Caco-2 (cell line): ENCODE measurements at regions not wholly inside any gene's neighbourhood (a gene's known extent, or its start where the extent isn't known, plus 50 kb on each side); places are given as distances from the start of the nearest gene placed in this dataset.

Experiments used
- BruUV-seq: library from RNA; stranded (reverse); fragments of 400-500 nt; replicated peaks from 2 replicates; lab custom pipeline; 2021; lab: Mats Ljungman, UMichigan
- CTCF ChIA-PET: fragments of 300-600 bp; sonication (Branson Sonifier 250); formaldehyde crosslinking; loops from one replicate; lab custom pipeline; 2022; ENCODE audit warnings: antibody characterized with exemption; lab: Charles Lee
- POLR2A ChIA-PET: fragments of 300-600 bp; sonication (Branson Sonifier 250); formaldehyde crosslinking; loops from one replicate; lab custom pipeline; 2022; ENCODE audit warnings: antibody characterized with exemption; lab: Charles Lee
- DNase-seq, 2 experiments: peaks; one replicate each; pipeline versions ENCODE4 v3.0.0 to v3.0.0-alpha.2; 2020 to 2022
- H3K27me3 ChIP-seq: replicated peaks from 2 replicates; pipeline ENCODE4 v1.6.0; 2011; ENCODE audit warnings: low read length; ENCODE audit not compliant: control insufficient read depth, insufficient read depth
- H3K36me3 ChIP-seq: 2 replicates; pipeline ENCODE4 v1.5.1; 2011; ENCODE audit warnings: low read length; ENCODE audit not compliant: control insufficient read depth, insufficient read depth
- H3K4me1 ChIP-seq: fragments of 250-450 bp; sonication (Bioruptor Pico); 2 replicates; pipeline ENCODE4 v1.5.1; 2020; ENCODE audit warnings: mild to moderate bottlenecking
- H3K4me3 ChIP-seq: 2 replicates; pipeline ENCODE4 v1.5.1; 2011; ENCODE audit warnings: low read depth, mild to moderate bottlenecking, control low read depth, low read length
- H3K9me3 ChIP-seq: fragments of 250-450 bp; sonication (Bioruptor Pico); 2 replicates; pipeline ENCODE4 v1.5.1; 2020; ENCODE audit warnings: mild to moderate bottlenecking, moderate library complexity
- H3K27ac Mint-ChIP-seq: one replicate; pipeline ENCODE4 v1.8.0; 2022; ENCODE audit warnings: mixed read lengths; ENCODE audit not compliant: unreplicated experiment
- H3K27me3 Mint-ChIP-seq: one replicate; pipeline ENCODE4 v1.8.0; 2022; ENCODE audit warnings: mixed read lengths; ENCODE audit not compliant: insufficient read depth, unreplicated experiment
- H3K36me3 Mint-ChIP-seq: one replicate; pipeline ENCODE4 v1.8.0; 2022; ENCODE audit warnings: mild to moderate bottlenecking, mixed read lengths; ENCODE audit not compliant: insufficient read depth, unreplicated experiment
- H3K4me1 Mint-ChIP-seq: one replicate; pipeline ENCODE4 v1.8.0; 2022; ENCODE audit warnings: low read depth, mixed read lengths; ENCODE audit not compliant: unreplicated experiment
- H3K4me3 Mint-ChIP-seq: one replicate; pipeline ENCODE4 v1.8.0; 2022; ENCODE audit warnings: mild to moderate bottlenecking, moderate library complexity, mixed read lengths; ENCODE audit not compliant: unreplicated experiment
- H3K9me3 Mint-ChIP-seq: one replicate; pipeline ENCODE4 v1.8.0; 2022; ENCODE audit warnings: mixed read lengths; ENCODE audit not compliant: unreplicated experiment
- intact Hi-C: fragments of 100-400 bp; cut with micrococcal nuclease; formaldehyde crosslinking; loops from one replicate; pipeline ENCODE4 v1.10.0; 2022; ENCODE audit not compliant: unreplicated experiment
- TF ChIP-seq, protein P1 (sequence below), 2 experiments: fragments of 200-600 bp in 1 of 2; IDR thresholded peaks; 1 replicate in 1 of 2; 2 replicates in 1 of 2; pipeline versions ENCODE4 v1.5.1 to v1.8.0; 2011 to 2022; ENCODE audit warnings: antibody characterized with exemption in 1 of 2, control low read depth in 1 of 2, inconsistent platforms in 1 of 2, low read depth in 1 of 2, low read length in 1 of 2, mild to moderate bottlenecking in 1 of 2, moderate library complexity in 1 of 2; ENCODE audit not compliant: insufficient read depth in 1 of 2, severe bottlenecking in 1 of 2, unreplicated experiment in 1 of 2

GRCh38 chr10:83352588-83352987, 786.7 kb upstream of the GHITM start:
- H3K9me3 ChIP-seq, result no peaks in the 10 kb centered on the region
- no peaks in the 10 kb centered on the region for H3K27me3 ChIP-seq
- no peaks in the 10 kb centered on the region for H3K36me3 ChIP-seq
- H3K27me3 Mint-ChIP-seq, result no peaks in the 10 kb centered on the region
- BruUV-seq, result no TSS peak
- CTCF ChIA-PET, result no interaction called here
- POLR2A ChIA-PET, result no interaction called here
- TF ChIP-seq, protein P1, sequence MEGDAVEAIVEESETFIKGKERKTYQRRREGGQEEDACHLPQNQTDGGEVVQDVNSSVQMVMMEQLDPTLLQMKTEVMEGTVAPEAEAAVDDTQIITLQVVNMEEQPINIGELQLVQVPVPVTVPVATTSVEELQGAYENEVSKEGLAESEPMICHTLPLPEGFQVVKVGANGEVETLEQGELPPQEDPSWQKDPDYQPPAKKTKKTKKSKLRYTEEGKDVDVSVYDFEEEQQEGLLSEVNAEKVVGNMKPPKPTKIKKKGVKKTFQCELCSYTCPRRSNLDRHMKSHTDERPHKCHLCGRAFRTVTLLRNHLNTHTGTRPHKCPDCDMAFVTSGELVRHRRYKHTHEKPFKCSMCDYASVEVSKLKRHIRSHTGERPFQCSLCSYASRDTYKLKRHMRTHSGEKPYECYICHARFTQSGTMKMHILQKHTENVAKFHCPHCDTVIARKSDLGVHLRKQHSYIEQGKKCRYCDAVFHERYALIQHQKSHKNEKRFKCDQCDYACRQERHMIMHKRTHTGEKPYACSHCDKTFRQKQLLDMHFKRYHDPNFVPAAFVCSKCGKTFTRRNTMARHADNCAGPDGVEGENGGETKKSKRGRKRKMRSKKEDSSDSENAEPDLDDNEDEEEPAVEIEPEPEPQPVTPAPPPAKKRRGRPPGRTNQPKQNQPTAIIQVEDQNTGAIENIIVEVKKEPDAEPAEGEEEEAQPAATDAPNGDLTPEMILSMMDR (IDR thresholded peaks at IDR 0.05; ENCODE audit: insufficient read depth in 1 of 2, low read depth in 1 of 2, low read length in 1 of 2, severe bottlenecking in 1 of 2, unreplicated experiment in 1 of 2), result no peak
- DNase-seq, result no peak
- no peak overlapping the region for H3K4me3 ChIP-seq
- H3K4me3 Mint-ChIP-seq, result no peak overlapping the region
- no peaks in the 10 kb centered on the region for H3K4me1 ChIP-seq
- H3K36me3 Mint-ChIP-seq, result no peaks in the 10 kb centered on the region
- H3K4me1 Mint-ChIP-seq, result no peaks in the 10 kb centered on the region
- H3K27ac Mint-ChIP-seq, result no peak overlapping the region
- intact Hi-C loops, result no loop called here
- H3K9me3 Mint-ChIP-seq, result no peaks in the 10 kb centered on the region

- Histone ChIP-seq H3K4me3 (no peak overlapping the region), H3K27me3 (no peaks in the 10 kb centered on the region), H3K4me1 (no peaks in the 10 kb centered on the region), H3K36me3 (no peaks in the 10 kb centered on the region), H3K9me3 (no peaks in the 10 kb centered on the region)
- DNase-seq, result no peak
- H3K27ac Mint-ChIP-seq, result no peak overlapping the region
- ChIA-PET CTCF (no interaction called here), POLR2A (no interaction called here)
- H3K4me3 Mint-ChIP-seq, result no peak overlapping the region
- intact Hi-C loops, result no loop called here
- no peaks in the 10 kb centered on the region for H3K27me3 Mint-ChIP-seq
- TF ChIP-seq, protein P1 (IDR thresholded peaks at IDR 0.05; ENCODE audit: insufficient read depth in 1 of 2, low read depth in 1 of 2, low read length in 1 of 2, severe bottlenecking in 1 of 2, unreplicated experiment in 1 of 2), result no peak
- H3K36me3 Mint-ChIP-seq, result no peaks in the 10 kb centered on the region
- no peaks in the 10 kb centered on the region for H3K9me3 Mint-ChIP-seq
- BruUV-seq, result no TSS peak
- H3K4me1 Mint-ChIP-seq, result no peaks in the 10 kb centered on the region
Measured at GRCh38 chr10:83354456-83354855, 784.9 kb upstream of the GHITM start.

DNA sequence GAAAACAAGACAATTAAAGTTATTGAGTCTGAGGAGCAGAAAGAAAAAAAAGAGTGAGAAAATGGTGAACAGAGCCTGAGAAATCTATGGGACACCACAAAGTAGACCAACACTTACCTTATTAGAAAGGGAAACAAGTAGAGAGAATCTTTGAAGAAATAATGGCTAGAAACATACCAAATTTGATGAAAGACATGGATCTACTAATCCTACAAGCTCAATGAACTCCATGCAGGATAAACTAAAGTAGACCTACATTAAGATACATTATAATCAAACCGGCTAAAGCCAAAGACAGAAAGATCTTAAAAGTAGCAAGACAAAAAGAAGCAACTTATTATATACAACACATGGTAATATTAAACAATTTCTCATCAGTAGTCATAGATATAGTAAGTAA, 782.3 kb upstream of the GHITM start:
- H3K36me3 Mint-ChIP-seq, result no peaks in the 10 kb centered on the region
- no TSS peak for BruUV-seq
- TF ChIP-seq, protein P1 (IDR thresholded peaks at IDR 0.05; ENCODE audit: insufficient read depth in 1 of 2, low read depth in 1 of 2, low read length in 1 of 2, severe bottlenecking in 1 of 2, unreplicated experiment in 1 of 2), result no peak
- H3K9me3 Mint-ChIP-seq, result peaks cover 6% of the 10 kb centered on the region
- H3K4me3 ChIP-seq, result no peak overlapping the region
- H3K4me3 Mint-ChIP-seq, result no peak overlapping the region
- no peaks in the 10 kb centered on the region for H3K27me3 Mint-ChIP-seq
- no peaks in the 10 kb centered on the region for H3K4me1 Mint-ChIP-seq
- H3K4me1 ChIP-seq, result no peaks in the 10 kb centered on the region
- intact Hi-C loops, result no loop called here
- ChIA-PET CTCF (no interaction called here), POLR2A (no interaction called here)
- no peaks in the 10 kb centered on the region for H3K9me3 ChIP-seq
- no peak overlapping the region for H3K27ac Mint-ChIP-seq
- H3K27me3 ChIP-seq, result no peaks in the 10 kb centered on the region
- no peaks in the 10 kb centered on the region for H3K36me3 ChIP-seq
- DNase-seq, result no peak
